Type B pancreatic cell (in vitro differentiated cells): ENCODE measurements at regions not wholly inside any gene's neighbourhood (a gene's known extent, or its start where the extent isn't known, plus 50 kb on each side); places are given as distances from the start of the nearest gene placed in this dataset.

Experiments used
- DNase-seq: peaks from one replicate; pipeline ENCODE4 v3.0.0; 2021; ENCODE audit warnings: mixed read lengths; ENCODE audit not compliant: unreplicated experiment; ENCODE audit errors: extremely low spot score
- H3K27ac Mint-ChIP-seq: 2 replicates; pipeline ENCODE4 v1.8.0; 2021; ENCODE audit warnings: mild to moderate bottlenecking, mixed read lengths
- H3K27me3 Mint-ChIP-seq: 2 replicates; pipeline ENCODE4 v1.8.0; 2021; ENCODE audit warnings: mixed read lengths
- H3K36me3 Mint-ChIP-seq: 2 replicates; pipeline ENCODE4 v1.8.0; 2021; ENCODE audit warnings: mixed read lengths
- H3K4me1 Mint-ChIP-seq: one replicate; pipeline ENCODE4 v1.8.0; 2021; ENCODE audit warnings: mixed read lengths; ENCODE audit not compliant: unreplicated experiment
- H3K4me3 Mint-ChIP-seq: 2 replicates; pipeline ENCODE4 v1.8.0; 2021; ENCODE audit warnings: mild to moderate bottlenecking, mixed read lengths
- H3K9me3 Mint-ChIP-seq: 2 replicates; pipeline ENCODE4 v1.8.0; 2021; ENCODE audit warnings: mixed read lengths
- TF ChIP-seq, protein P1 (sequence below): fragments of 200-600 bp; sonication (generic); conservative IDR thresholded peaks from 2 replicates; pipeline ENCODE4 v1.5.0; 2021; ENCODE audit warnings: antibody characterized with exemption, mild to moderate bottlenecking

DNA sequence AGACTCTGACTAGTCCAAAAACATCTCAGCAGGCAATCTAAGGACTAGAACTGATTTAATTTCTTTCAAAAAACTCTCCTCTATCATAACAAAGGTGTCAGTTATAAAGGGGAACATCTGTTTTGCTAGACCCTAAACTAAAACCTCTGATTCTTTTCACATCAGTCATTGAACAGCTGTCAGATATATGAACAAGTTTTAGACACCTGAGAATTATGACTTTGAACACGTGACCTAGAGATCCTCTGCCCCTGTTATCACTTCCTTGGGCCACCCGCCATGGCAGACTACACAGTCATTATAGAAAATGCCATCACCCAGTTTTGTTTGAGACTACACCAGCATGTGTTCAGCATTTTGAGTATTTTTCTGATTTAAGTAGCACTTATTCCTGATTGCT is 282.3 kb upstream of the TBL1XR1 start:
- Mint-ChIP-seq H3K36me3 (peaks cover 4% of the 10 kb centered on the region), H3K4me3 (no peak overlapping the region), H3K9me3 (peaks cover 4% of the 10 kb centered on the region), H3K27me3 (no peaks in the 10 kb centered on the region), H3K4me1 (peaks cover 48% of the 10 kb centered on the region), H3K27ac (no peak overlapping the region)
- TF ChIP-seq, protein P1, sequence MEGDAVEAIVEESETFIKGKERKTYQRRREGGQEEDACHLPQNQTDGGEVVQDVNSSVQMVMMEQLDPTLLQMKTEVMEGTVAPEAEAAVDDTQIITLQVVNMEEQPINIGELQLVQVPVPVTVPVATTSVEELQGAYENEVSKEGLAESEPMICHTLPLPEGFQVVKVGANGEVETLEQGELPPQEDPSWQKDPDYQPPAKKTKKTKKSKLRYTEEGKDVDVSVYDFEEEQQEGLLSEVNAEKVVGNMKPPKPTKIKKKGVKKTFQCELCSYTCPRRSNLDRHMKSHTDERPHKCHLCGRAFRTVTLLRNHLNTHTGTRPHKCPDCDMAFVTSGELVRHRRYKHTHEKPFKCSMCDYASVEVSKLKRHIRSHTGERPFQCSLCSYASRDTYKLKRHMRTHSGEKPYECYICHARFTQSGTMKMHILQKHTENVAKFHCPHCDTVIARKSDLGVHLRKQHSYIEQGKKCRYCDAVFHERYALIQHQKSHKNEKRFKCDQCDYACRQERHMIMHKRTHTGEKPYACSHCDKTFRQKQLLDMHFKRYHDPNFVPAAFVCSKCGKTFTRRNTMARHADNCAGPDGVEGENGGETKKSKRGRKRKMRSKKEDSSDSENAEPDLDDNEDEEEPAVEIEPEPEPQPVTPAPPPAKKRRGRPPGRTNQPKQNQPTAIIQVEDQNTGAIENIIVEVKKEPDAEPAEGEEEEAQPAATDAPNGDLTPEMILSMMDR = no peak
- DNase-seq = no peak

DNA sequence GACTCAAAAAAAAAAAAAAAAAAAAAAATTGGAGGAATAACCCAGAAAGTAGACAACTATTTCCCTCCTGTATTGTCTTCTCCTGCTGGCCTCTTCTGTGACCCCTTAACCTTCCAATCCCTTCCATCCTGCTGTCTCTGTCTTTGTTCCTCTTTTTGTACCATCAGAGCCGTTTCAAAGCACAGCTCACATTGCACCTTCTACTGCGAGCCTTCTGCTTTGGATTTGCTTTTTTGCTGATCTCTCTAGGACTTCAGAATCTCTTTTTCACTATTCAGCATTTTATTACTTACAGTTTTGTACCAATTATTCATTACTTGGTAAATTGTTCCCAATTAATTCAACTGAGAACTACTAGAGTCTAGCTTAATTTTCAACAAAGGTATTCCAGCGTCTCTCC is 284.0 kb upstream of the TBL1XR1 start:
- no peak overlapping the region for H3K27ac Mint-ChIP-seq
- peaks cover 41% of the 10 kb centered on the region for H3K4me1 Mint-ChIP-seq
- TF ChIP-seq, protein P1 = no peak
- H3K4me3 Mint-ChIP-seq = no peak overlapping the region
- H3K9me3 Mint-ChIP-seq = peaks cover 12% of the 10 kb centered on the region
- H3K36me3 Mint-ChIP-seq = peaks cover 8% of the 10 kb centered on the region
- no peak for DNase-seq
- H3K27me3 Mint-ChIP-seq = no peaks in the 10 kb centered on the region

DNA sequence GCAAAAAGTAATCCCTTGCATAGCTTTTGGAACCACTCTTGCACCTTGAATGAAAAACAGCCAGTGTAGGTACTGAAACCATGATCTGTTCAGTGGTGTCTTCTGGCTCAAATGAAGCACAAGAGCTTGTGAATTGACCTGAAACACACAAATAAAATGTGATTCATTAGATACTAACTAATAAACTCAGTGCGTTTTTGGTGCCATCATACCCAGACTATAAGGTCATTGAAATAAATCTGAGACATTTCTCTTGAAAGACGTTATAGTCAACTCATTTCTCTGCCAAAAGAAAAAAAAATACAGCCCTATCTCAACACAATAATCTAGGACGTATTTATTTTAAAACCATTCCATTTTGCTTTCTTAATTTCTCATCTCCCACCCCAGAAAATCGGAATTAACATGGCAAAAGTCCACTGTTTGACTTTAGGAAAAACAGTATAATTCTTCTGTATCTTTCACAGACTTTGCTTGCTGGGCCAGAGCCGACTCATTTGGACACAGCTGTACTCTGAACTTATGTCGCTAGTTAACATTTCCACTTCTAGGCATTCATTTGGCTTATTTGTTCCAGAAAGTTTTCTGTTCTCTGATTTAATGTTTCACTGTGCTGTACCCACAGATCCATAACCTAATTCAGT is 284.9 kb upstream of the TBL1XR1 start:
- no peak overlapping the region for H3K4me3 Mint-ChIP-seq
- peaks cover 41% of the 10 kb centered on the region for H3K4me1 Mint-ChIP-seq
- TF ChIP-seq, protein P1 = no peak
- peaks cover 8% of the 10 kb centered on the region for H3K36me3 Mint-ChIP-seq
- no peak for DNase-seq
- H3K9me3 Mint-ChIP-seq = peaks cover 12% of the 10 kb centered on the region
- no peak overlapping the region for H3K27ac Mint-ChIP-seq
- no peaks in the 10 kb centered on the region for H3K27me3 Mint-ChIP-seq

DNA sequence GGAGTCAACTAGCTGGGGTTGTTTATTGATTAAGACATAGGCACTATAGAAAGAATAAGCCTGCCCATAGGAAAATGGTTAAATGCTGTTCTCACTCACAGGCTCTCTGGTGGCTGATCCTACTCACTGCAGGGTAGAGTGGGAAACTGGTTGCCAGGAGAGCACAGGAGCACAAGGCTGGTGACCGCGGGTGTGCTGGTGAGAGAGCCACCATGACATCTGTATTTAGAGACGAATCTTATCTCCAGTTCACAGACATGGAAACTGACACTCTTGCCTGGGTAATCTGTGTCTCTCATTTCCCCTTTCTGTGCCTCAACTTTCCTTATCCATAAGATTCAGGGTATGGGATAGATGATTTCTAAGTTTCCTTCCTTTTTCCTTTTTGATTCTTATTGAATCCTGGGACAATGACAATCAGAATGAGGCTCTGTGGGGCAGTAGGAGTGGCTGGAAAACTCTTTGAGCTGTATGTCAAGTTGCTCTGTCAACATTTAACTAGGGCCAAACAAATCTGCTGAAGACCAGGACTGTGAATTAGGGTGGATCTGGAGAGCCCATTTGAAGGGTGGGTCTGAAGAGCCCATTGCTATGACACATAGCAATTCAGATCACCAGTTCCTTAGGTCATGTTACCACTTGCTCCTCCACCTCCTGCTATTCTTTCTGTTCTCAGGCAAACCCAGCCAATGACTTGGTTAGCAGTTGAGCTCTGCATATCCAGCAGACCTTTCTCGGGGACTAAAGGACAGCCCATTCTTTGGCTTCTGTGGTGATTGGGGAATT is 286.1 kb upstream of the TBL1XR1 start:
- Mint-ChIP-seq H3K36me3 (peaks cover 8% of the 10 kb centered on the region), H3K4me1 (peaks cover 36% of the 10 kb centered on the region), H3K27ac (peak overlapping the region; percentile 57), H3K27me3 (no peaks in the 10 kb centered on the region), H3K4me3 (no peak overlapping the region), H3K9me3 (peaks cover 12% of the 10 kb centered on the region)
- TF ChIP-seq, protein P1 = peak; percentile 60
- DNase-seq = no peak

DNA sequence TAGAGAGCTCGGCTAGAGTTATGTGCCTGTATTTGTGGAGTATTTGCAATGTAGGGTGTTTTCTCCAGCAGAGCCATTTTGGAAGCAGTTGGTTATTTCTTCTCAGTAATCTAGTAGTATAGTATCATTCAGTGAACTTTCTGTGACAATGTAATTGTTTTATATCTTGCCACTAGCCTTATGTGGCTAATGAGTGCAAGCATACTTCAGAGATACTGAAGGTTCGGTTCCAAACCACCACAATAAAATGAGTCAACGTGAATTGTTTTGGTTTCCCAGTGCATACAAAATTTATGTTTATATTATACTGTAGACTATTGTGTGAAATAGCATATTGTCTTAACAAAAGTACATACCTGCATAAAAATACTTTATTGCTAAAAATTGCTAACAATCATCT is 286.9 kb upstream of the TBL1XR1 start:
- Mint-ChIP-seq H3K9me3 (peaks cover 12% of the 10 kb centered on the region), H3K4me1 (peaks cover 27% of the 10 kb centered on the region), H3K36me3 (peaks cover 8% of the 10 kb centered on the region), H3K27ac (no peak overlapping the region), H3K27me3 (no peaks in the 10 kb centered on the region), H3K4me3 (no peak overlapping the region)
- TF ChIP-seq, protein P1 = no peak
- DNase-seq = no peak
